ENCODE measurements at regions not wholly inside any gene's neighbourhood (a gene's known extent, or its start where the extent isn't known, plus 50 kb on each side); places are given as distances from the start of the nearest gene placed in this dataset.

DNA sequence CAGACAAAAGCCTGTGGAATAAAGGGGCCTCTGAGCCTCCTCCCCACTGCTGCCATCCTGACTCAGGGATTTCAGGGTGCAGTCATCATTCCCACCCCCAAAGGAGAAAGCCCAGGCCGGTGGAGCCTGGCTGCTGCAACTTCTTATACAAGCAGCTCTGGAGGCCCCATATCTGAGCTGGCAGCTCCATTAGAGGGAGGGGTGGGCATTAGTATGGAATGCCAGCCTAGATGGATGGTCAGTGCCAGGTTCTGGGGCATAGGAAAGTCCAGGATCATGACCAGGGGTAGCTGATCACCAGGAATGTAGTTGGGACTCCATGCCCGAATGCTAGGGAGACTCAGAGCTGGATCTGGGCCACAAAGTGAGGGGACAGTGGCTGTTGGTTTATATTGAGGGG lies 581.0 kb downstream of the KCNJ18 start:
- no TSS peak for BruUV-seq (replicated peaks)
- CTCF ChIA-PET = no interaction called here
- H3K36me3 Mint-ChIP-seq (ENCODE audit: insufficient read depth, unreplicated experiment) = no peaks in the 10 kb centered on the region
- TF ChIP-seq, protein P1, sequence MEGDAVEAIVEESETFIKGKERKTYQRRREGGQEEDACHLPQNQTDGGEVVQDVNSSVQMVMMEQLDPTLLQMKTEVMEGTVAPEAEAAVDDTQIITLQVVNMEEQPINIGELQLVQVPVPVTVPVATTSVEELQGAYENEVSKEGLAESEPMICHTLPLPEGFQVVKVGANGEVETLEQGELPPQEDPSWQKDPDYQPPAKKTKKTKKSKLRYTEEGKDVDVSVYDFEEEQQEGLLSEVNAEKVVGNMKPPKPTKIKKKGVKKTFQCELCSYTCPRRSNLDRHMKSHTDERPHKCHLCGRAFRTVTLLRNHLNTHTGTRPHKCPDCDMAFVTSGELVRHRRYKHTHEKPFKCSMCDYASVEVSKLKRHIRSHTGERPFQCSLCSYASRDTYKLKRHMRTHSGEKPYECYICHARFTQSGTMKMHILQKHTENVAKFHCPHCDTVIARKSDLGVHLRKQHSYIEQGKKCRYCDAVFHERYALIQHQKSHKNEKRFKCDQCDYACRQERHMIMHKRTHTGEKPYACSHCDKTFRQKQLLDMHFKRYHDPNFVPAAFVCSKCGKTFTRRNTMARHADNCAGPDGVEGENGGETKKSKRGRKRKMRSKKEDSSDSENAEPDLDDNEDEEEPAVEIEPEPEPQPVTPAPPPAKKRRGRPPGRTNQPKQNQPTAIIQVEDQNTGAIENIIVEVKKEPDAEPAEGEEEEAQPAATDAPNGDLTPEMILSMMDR (IDR thresholded peaks at IDR 0.05; ENCODE audit: insufficient read depth in 1 of 2, low read depth in 1 of 2, low read length in 1 of 2, severe bottlenecking in 1 of 2, unreplicated experiment in 1 of 2) = no peak
- H3K4me3 Mint-ChIP-seq (ENCODE audit: unreplicated experiment) = no peak overlapping the region
- H3K4me1 ChIP-seq = no peaks in the 10 kb centered on the region
- intact Hi-C loops (cut with micrococcal nuclease; ENCODE audit: unreplicated experiment) = no loop called here
- H3K27me3 Mint-ChIP-seq (ENCODE audit: insufficient read depth, unreplicated experiment) = peaks cover 8% of the 10 kb centered on the region
- H3K4me1 Mint-ChIP-seq (ENCODE audit: low read depth, unreplicated experiment) = no peaks in the 10 kb centered on the region
- H3K27ac Mint-ChIP-seq (ENCODE audit: unreplicated experiment) = no peak overlapping the region
- DNase-seq = no peak
- no peaks in the 10 kb centered on the region for H3K27me3 ChIP-seq (replicated peaks; ENCODE audit: control insufficient read depth, insufficient read depth, low read length)
- no peak overlapping the region for H3K4me3 ChIP-seq (ENCODE audit: low read depth, low read length)
- POLR2A ChIA-PET = no interaction called here
- H3K36me3 ChIP-seq (ENCODE audit: control insufficient read depth, insufficient read depth, low read length) = no peaks in the 10 kb centered on the region
- no peaks in the 10 kb centered on the region for H3K9me3 ChIP-seq
- peaks cover 29% of the 10 kb centered on the region for H3K9me3 Mint-ChIP-seq (ENCODE audit: unreplicated experiment)

DNA sequence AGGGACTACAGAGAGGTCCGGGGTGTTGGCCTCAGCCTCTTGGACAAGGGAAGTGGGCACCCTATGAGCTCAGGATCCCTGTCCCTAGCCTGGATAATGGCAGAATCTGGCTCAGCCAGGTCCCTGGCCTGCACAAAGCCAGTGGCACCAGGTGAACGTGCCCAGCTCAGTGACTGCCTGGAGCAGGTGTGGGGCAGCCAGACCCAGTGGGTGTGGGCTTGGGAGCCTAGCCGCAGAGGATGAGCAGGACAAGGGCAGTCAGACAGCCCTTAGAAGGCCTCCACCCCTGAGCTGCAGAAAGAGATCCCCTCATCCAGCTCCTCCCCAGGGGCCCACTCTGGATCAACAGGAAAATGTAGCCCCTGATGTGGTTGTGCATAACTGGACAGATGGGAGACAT lies 585.3 kb downstream of the KCNJ18 start:
- H3K4me3 ChIP-seq (ENCODE audit: low read depth, low read length) = no peak overlapping the region
- peak in 1 of 2 experiments; percentile 16 for DNase-seq
- POLR2A ChIA-PET = no interaction called here
- H3K36me3 Mint-ChIP-seq (ENCODE audit: insufficient read depth, unreplicated experiment) = no peaks in the 10 kb centered on the region
- peaks cover 13% of the 10 kb centered on the region for H3K9me3 Mint-ChIP-seq (ENCODE audit: unreplicated experiment)
- TF ChIP-seq, protein P1 (IDR thresholded peaks at IDR 0.05; ENCODE audit: insufficient read depth in 1 of 2, low read depth in 1 of 2, low read length in 1 of 2, severe bottlenecking in 1 of 2, unreplicated experiment in 1 of 2) = no peak
- intact Hi-C loops (cut with micrococcal nuclease; ENCODE audit: unreplicated experiment) = no loop called here
- H3K36me3 ChIP-seq (ENCODE audit: control insufficient read depth, insufficient read depth, low read length) = no peaks in the 10 kb centered on the region
- no peaks in the 10 kb centered on the region for H3K4me1 ChIP-seq
- BruUV-seq (replicated peaks) = no TSS peak
- H3K27me3 ChIP-seq (replicated peaks; ENCODE audit: control insufficient read depth, insufficient read depth, low read length) = no peaks in the 10 kb centered on the region
- CTCF ChIA-PET = no interaction called here
- no peaks in the 10 kb centered on the region for H3K9me3 ChIP-seq
- peaks cover 6% of the 10 kb centered on the region for H3K27me3 Mint-ChIP-seq (ENCODE audit: insufficient read depth, unreplicated experiment)
- H3K4me3 Mint-ChIP-seq (ENCODE audit: unreplicated experiment) = no peak overlapping the region
- H3K4me1 Mint-ChIP-seq (ENCODE audit: low read depth, unreplicated experiment) = no peaks in the 10 kb centered on the region
- H3K27ac Mint-ChIP-seq (ENCODE audit: unreplicated experiment) = no peak overlapping the region

DNA sequence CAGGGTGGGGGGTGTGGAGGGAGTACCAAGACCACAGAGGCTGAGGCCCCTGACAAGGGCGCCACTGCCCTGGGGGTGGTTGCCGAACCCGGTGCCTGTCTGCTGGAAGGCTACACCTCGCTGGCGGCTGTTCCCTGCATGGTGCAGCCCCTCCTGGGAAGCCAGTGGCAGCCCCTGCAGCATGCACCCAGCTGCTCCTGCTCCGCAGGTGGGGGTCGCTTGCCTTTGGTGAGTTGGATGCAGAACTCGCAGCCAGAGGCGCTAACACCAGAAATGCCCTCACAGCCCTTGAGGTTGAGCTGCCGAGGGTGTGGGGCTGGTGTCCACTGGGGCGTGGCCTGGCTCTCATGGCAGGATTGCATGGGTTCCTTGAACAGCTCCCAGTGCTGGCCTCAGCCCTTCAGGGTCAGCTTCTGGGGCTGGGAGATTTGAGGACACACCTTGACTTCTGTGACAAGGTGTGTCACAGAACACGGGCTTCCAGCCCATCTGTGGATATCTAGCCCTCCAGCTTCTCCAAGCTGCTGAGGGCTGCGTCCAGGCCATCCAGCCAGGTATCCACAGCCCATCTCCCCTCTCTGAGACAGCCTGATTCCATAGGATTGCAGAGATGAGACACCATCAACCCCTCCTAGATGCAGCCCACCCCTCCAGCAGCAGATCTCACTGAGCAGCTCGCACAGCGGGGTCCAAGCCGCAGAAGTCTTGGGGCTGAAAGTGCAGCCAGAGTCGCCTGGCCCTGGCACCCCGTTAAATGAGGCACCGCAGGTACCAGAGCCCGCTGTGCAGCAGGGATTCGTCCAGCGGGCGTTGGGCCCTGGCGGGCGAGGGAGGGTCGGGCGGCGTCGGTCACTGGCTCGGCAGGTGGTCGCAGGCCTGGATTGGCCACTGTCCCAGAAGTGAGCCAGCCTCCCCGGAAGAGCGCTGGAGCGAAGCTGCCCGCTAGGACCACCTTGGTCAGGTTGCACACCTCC lies 586.3 kb downstream of the KCNJ18 start:
- Mint-ChIP-seq H3K36me3 (ENCODE audit: insufficient read depth, unreplicated experiment) (no peaks in the 10 kb centered on the region), H3K9me3 (ENCODE audit: unreplicated experiment) (peaks cover 13% of the 10 kb centered on the region), H3K27ac (ENCODE audit: unreplicated experiment) (no peak overlapping the region), H3K4me1 (ENCODE audit: low read depth, unreplicated experiment) (no peaks in the 10 kb centered on the region), H3K27me3 (ENCODE audit: insufficient read depth, unreplicated experiment) (peaks cover 6% of the 10 kb centered on the region), H3K4me3 (ENCODE audit: unreplicated experiment) (no peak overlapping the region)
- intact Hi-C loops (cut with micrococcal nuclease; ENCODE audit: unreplicated experiment) = no loop called here
- DNase-seq = peak in 1 of 2 experiments; percentile 25
- CTCF ChIA-PET = no interaction called here
- H3K36me3 ChIP-seq (ENCODE audit: control insufficient read depth, insufficient read depth, low read length) = no peaks in the 10 kb centered on the region
- H3K4me3 ChIP-seq (ENCODE audit: low read depth, low read length) = no peak overlapping the region
- H3K4me1 ChIP-seq = no peaks in the 10 kb centered on the region
- H3K9me3 ChIP-seq = no peaks in the 10 kb centered on the region
- H3K27me3 ChIP-seq (replicated peaks; ENCODE audit: control insufficient read depth, insufficient read depth, low read length) = no peaks in the 10 kb centered on the region
- BruUV-seq (replicated peaks) = no TSS peak
- TF ChIP-seq, protein P1 (IDR thresholded peaks at IDR 0.05; ENCODE audit: insufficient read depth in 1 of 2, low read depth in 1 of 2, low read length in 1 of 2, severe bottlenecking in 1 of 2, unreplicated experiment in 1 of 2) = no peak
- POLR2A ChIA-PET = no interaction called here
